ENCODE measurements at regions not wholly inside any gene's neighbourhood (a gene's known extent, or its start where the extent isn't known, plus 50 kb on each side); places are given as distances from the start of the nearest gene placed in this dataset.

- TF ChIP-seq CTCF (IDR thresholded peaks at IDR 0.05; ENCODE audit: extremely low read depth, missing control alignments) = no peak
- no peak for DNase-seq (ENCODE audit: low spot score)
These were observed 252.7 kb downstream of the NR4A2 start for GRCh38 chr2:156079845-156080244.

DNA sequence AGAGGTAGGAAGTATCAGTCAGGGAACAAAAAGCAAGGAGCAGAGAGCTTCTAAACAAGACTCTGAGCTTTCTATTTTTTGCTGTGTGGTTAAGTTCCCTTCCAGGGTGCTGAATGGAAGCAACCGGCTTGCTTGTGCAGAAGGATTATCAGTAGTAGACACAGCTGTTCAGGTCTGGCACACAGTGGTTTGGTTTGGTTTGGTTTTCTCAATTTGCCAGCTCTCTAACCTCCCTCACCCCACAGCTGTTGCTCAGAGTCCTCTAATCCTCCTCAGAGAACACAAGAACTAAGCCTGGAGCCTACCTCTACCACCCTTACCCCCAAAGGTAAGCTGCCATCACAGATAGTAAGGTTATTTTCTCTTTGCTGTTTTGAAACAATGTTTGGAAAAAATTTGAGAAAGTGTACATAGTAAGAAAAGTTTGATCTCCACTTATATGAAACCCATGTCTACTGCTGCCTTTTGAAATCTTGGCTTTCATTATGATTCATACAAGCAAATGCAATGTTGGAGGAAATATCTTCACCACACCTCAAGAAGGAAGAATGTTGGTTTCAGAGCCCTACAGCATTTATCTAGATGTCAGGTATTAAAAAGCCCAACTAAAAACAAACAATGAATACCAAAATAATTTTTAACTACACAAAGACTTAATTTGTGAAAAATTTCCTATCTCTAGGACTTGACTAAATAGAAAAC lies 255.3 kb downstream of the NR4A2 start:
- TF ChIP-seq CTCF (IDR thresholded peaks at IDR 0.05; ENCODE audit: extremely low read depth, missing control alignments) = no peak
- no peak for DNase-seq (ENCODE audit: low spot score)

- no peak for DNase-seq (ENCODE audit: low spot score)
- TF ChIP-seq CTCF (IDR thresholded peaks at IDR 0.05; ENCODE audit: extremely low read depth, missing control alignments) = no peak
These were observed 266.6 kb downstream of the NR4A2 start for GRCh38 chr2:156065912-156066311.

DNA sequence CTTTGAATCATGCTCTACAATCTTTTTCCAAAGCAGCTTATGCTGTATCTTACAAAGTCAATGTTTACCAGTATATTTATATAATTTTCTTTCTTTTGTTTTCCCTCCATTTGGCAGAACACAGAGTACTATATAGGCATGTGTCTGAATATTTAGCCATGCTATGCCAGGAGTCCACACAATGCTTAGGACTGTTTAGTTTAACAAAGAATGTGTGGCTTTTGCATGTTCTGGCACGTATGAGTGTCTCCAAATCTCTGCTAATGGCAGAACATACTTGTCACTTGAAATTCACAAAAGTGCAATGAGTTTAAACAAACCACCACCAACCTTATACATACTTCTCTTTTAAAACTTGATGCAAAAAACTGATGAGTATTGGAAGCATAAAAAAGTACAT lies 268.0 kb downstream of the NR4A2 start:
- TF ChIP-seq CTCF (IDR thresholded peaks at IDR 0.05; ENCODE audit: extremely low read depth, missing control alignments) = no peak
- DNase-seq (ENCODE audit: low spot score) = no peak

- no peak for DNase-seq (ENCODE audit: low spot score)
- no peak for TF ChIP-seq CTCF (IDR thresholded peaks at IDR 0.05; ENCODE audit: extremely low read depth, missing control alignments)
These were observed 274.9 kb downstream of the NR4A2 start for GRCh38 chr2:156057647-156058046.

GRCh38 chr2:156054983-156055382 lies 277.5 kb downstream of the NR4A2 start:
- TF ChIP-seq CTCF (IDR thresholded peaks at IDR 0.05; ENCODE audit: extremely low read depth, missing control alignments) = no peak

GRCh38 chr2:156046900-156047299 lies 285.6 kb downstream of the NR4A2 start:
- no peak for TF ChIP-seq CTCF (IDR thresholded peaks at IDR 0.05; ENCODE audit: extremely low read depth, missing control alignments)
- no peak for DNase-seq (ENCODE audit: low spot score)

More at GRCh38 chr2:156054983-156055382, 277.5 kb downstream of the NR4A2 start:
- DNase-seq (ENCODE audit: low spot score) = no peak

All from GM20000 (cell line).